ENCODE measurements at regions not wholly inside any gene's neighbourhood (a gene's known extent, or its start where the extent isn't known, plus 50 kb on each side); places are given as distances from the start of the nearest gene placed in this dataset.
"Not testable (repeated sequence)": the region's sequence is repeated elsewhere in the genome, so short reads cannot be mapped to it uniquely, and the experiment has no call there.

DNA sequence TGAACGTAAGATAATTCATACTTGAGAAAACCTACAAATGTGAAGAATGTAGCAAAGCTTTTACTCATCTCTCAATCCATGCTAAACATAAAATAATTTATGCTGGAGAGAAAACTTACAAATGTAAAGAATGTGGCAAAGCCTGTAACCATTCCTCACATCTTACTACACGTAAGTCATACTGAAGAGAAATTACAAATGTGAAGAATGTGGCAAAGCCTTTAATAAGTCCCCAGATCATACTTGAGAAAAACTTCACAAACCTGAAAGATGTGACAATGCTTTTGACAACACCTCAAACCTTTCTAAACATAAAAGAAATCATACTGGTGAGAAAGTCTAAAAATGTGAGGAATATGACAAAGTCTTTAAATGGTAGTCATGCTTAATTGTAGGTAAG lies 89.4 kb downstream of the ZNF675 start:
- ATAC-seq (ENCODE audit: low read depth) (no peak), DNase-seq (ENCODE audit: low spot score in 2 of 2) (no peak)
- H3K27ac Mint-ChIP-seq: no peak overlapping the region
- no peaks in the 10 kb centered on the region for H3K36me3 Mint-ChIP-seq
- no peak overlapping the region for H3K4me3 Mint-ChIP-seq
- H3K9me3 Mint-ChIP-seq: peaks cover 7% of the 10 kb centered on the region
- H3K4me1 Mint-ChIP-seq: no peaks in the 10 kb centered on the region
- H3K27me3 Mint-ChIP-seq: no peaks in the 10 kb centered on the region

DNA sequence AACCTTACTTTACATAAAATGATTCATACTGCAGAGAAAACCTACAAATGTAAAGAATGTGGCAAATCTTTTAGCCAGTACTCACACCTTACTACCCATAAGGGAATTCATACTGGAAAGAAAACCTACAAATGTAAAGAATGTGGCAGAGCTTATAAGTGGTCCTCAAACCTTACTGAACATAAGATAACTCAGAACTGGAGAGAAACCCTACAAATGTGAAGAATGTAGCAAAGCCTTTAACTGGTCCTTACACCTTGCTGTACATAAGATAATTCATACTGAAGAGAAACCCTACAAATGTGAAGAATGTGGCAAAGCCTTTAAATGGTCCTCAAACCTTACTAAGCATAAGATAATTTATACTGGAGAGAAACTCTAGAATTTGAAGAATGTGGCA lies 90.1 kb downstream of the ZNF675 start:
- ATAC-seq (ENCODE audit: low read depth) (no peak), DNase-seq (ENCODE audit: low spot score in 2 of 2) (no peak)
- no peaks in the 10 kb centered on the region for H3K4me1 Mint-ChIP-seq
- H3K27me3 Mint-ChIP-seq: no peaks in the 10 kb centered on the region
- no peak overlapping the region for H3K27ac Mint-ChIP-seq
- no peak overlapping the region for H3K4me3 Mint-ChIP-seq
- no peaks in the 10 kb centered on the region for H3K36me3 Mint-ChIP-seq
- peaks cover 8% of the 10 kb centered on the region for H3K9me3 Mint-ChIP-seq

DNA sequence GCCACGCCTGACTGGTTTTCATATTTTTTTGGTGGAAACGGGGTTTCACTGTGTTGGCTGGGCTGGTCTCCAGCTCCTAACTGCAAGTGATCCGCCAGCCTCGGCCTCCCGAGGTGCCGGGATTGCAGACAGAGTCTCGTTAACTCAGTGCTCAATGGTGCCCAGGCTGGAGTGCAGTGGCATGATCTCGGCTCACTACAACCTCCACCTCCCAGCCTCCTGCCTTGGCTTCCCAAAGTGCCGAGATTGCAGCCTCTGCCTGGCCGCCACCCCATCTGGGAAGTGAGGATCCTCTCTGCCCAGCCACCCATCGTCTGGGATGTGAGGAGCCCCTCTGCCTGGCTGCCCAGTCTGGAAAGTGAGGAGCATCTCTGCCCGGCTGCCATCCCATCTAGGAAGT lies 92.7 kb downstream of the ZNF675 start:
- ATAC-seq (ENCODE audit: low read depth); DNase-seq (ENCODE audit: low spot score in 2 of 2); H3K36me3 Mint-ChIP-seq; H3K4me3 Mint-ChIP-seq; H3K27ac Mint-ChIP-seq; H3K4me1 Mint-ChIP-seq; H3K27me3 Mint-ChIP-seq: not testable (repeated sequence)
- peaks cover 12% of the 10 kb centered on the region for H3K9me3 Mint-ChIP-seq

DNA sequence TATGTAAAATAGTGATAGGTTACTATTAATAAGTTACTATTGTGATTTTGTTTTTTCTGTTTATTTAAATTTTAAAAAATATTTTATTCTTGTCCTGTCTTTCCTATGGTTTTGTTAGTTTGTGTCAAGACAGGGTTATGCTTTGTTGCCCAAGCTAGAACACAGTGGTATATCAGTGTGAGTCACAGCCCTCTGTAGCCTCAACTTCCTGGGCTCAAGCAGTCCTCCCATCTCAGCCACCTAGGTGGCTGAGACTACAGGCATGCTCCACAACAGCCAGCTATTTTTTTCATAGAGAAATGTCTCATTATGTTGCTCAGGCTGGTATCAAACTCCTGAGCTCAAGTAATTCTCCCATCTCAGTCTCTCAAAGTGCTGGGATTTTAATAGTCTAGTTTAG lies 99.5 kb downstream of the ZNF675 start:
- H3K27me3 Mint-ChIP-seq: peaks cover 1% of the 10 kb centered on the region
- H3K9me3 Mint-ChIP-seq: peaks cover 10% of the 10 kb centered on the region
- no peak overlapping the region for H3K4me3 Mint-ChIP-seq

DNA sequence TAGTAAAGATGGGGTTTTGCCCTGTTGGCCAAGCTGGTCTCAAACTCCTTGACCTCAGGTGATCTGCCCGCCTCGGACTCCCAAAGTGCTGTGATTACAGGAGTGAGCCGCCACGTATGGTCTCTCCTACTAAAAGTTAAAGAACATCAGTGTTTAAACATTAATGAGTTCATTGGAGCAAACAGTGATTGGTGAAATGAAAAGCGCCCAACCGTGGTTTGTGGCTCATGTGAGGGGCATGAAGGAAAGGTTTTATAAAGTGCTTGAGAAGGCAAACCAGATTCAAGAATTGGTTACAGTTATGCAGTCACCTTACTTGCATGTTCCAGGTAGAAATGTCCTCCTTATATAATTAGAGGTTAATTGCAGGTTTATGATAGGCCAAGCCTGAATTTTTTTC lies 109.5 kb downstream of the ZNF675 start:
- Mint-ChIP-seq H3K36me3 (no peaks in the 10 kb centered on the region), H3K9me3 (peaks cover 8% of the 10 kb centered on the region), H3K4me3 (no peak overlapping the region), H3K27ac (no peak overlapping the region), H3K27me3 (no peaks in the 10 kb centered on the region), H3K4me1 (no peaks in the 10 kb centered on the region)
- DNase-seq (ENCODE audit: low spot score in 2 of 2) (no peak), ATAC-seq (ENCODE audit: low read depth) (no peak)

More for the DNA sequence above, 99.5 kb downstream of the ZNF675 start:
- DNase-seq (ENCODE audit: low spot score in 2 of 2) (no peak), ATAC-seq (ENCODE audit: low read depth) (no peak)
- Mint-ChIP-seq H3K4me1 (no peaks in the 10 kb centered on the region), H3K27ac (no peak overlapping the region), H3K36me3 (peaks cover 2% of the 10 kb centered on the region)

DNA sequence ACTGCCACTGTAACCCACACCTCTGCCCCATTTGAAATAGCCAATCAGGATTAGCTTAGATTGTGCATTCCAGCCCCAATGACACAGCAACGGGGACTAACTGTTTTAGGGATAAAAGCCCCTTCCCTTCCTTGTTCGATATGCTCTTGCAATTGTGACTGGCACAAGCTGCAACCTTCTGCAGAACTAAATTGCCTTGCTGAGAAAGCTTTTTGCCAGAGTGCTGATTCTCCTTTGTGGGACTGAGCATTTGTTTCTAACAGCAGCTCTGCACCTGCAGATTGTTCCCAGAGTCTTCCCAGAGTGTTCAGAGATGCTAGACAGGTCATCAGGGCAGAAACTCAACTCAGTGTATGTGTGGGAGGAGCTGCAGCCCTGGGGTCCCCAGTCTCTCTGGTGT lies 115.8 kb downstream of the ZNF675 start:
- H3K4me1 Mint-ChIP-seq: no peaks in the 10 kb centered on the region
- no peak for ATAC-seq (ENCODE audit: low read depth)
- peaks cover 20% of the 10 kb centered on the region for H3K9me3 Mint-ChIP-seq

DNA sequence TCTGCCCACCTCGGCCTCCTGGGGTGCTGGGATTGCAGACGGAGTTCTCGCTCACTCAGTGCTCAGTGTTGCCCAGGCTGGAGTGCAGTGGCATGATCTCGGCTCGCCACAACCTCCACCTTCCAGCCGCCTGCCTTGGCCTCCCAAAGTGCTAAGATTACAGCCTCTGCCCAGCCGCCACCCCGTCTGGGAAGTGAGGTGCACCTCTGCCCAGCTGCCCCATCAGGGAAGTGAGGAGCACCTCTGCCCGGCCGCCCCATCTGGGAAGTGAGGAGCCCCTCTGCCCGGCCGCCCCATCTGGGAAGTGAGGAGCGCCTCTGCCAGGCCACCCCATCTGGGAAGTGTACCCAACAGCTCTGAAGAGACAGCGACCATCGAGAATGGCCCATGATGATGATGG lies 118.9 kb downstream of the ZNF675 start:
- peaks cover 21% of the 10 kb centered on the region for H3K9me3 Mint-ChIP-seq
- not testable (repeated sequence) for H3K36me3 Mint-ChIP-seq; H3K4me1 Mint-ChIP-seq; DNase-seq (ENCODE audit: low spot score in 2 of 2); ATAC-seq (ENCODE audit: low read depth); H3K27me3 Mint-ChIP-seq; H3K27ac Mint-ChIP-seq; H3K4me3 Mint-ChIP-seq

More for the DNA sequence above, 115.8 kb downstream of the ZNF675 start:
- no peak overlapping the region for H3K4me3 Mint-ChIP-seq
- H3K27me3 Mint-ChIP-seq: no peaks in the 10 kb centered on the region
- no peak for DNase-seq (ENCODE audit: low spot score in 2 of 2)
- no peak overlapping the region for H3K27ac Mint-ChIP-seq
- peaks cover 8% of the 10 kb centered on the region for H3K36me3 Mint-ChIP-seq

DNA sequence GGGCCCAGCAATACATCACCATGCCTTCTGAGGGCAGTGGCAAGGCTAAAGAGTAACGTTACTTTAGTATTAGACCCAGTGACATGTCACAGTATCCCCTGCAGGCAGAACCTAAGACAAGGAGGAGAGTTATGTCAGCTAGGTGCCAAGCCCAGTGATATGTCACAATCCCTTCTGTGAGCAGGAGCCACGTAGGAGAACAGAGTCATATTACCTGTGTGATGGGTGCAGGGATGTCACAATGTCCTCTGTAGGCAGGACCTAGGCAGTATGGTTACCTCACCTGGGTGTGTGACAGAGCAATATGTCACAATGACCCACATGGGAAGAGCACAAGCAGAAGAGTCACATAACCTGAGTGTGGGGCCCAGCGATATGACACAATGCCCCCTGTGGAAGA lies 121.8 kb downstream of the ZNF675 start:
- H3K4me3 Mint-ChIP-seq: no peak overlapping the region
- no peak for ATAC-seq (ENCODE audit: low read depth)
- no peak overlapping the region for H3K27ac Mint-ChIP-seq
- H3K9me3 Mint-ChIP-seq: peaks cover 11% of the 10 kb centered on the region
- peaks cover 3% of the 10 kb centered on the region for H3K36me3 Mint-ChIP-seq
- no peak for DNase-seq (ENCODE audit: low spot score in 2 of 2)
- no peaks in the 10 kb centered on the region for H3K27me3 Mint-ChIP-seq
- no peaks in the 10 kb centered on the region for H3K4me1 Mint-ChIP-seq

DNA sequence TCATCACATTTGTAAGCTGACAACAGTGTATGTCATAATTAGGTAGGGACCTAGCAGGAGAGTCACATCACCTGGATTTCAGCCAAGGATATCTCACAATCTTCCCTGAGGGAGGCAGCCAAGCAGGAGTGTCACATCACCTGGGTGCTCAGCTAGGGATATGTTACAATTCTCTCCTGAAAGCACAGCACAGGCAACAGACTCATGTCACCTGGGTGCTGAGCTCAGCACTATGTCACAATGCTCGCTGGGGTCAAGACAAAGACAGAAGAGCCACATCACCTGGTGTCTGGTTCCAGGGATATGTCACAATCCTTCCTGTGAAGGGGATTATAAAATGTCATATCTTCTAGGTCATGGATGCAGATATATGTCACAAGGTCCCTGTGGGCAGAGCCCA lies 123.7 kb downstream of the ZNF675 start:
- Mint-ChIP-seq H3K27me3 (no peaks in the 10 kb centered on the region), H3K4me3 (no peak overlapping the region), H3K27ac (no peak overlapping the region), H3K36me3 (no peaks in the 10 kb centered on the region), H3K4me1 (no peaks in the 10 kb centered on the region), H3K9me3 (peaks cover 11% of the 10 kb centered on the region)
- DNase-seq (ENCODE audit: low spot score in 2 of 2) (no peak), ATAC-seq (ENCODE audit: low read depth) (no peak)

DNA sequence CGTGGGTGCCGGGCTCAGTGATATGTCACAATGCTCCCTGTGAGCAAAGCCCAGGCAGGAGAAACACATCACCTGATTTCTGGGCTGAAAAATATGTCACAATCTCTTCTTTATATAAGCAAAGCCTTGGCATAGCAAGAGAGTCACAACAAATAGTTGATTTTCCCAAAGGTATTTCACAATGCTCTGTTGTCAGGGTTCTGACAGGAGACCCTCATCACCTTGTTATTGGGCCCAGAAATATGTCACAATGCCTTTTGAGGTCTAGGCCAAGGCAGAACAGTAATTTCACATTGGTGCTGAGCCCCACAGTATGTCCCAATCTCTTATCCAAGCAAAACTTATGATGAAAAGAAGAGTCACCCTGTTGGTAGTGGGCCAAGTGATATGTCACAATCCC lies 125.7 kb downstream of the ZNF675 start:
- Mint-ChIP-seq H3K27ac (no peak overlapping the region), H3K4me3 (no peak overlapping the region), H3K9me3 (peaks cover 8% of the 10 kb centered on the region)

DNA sequence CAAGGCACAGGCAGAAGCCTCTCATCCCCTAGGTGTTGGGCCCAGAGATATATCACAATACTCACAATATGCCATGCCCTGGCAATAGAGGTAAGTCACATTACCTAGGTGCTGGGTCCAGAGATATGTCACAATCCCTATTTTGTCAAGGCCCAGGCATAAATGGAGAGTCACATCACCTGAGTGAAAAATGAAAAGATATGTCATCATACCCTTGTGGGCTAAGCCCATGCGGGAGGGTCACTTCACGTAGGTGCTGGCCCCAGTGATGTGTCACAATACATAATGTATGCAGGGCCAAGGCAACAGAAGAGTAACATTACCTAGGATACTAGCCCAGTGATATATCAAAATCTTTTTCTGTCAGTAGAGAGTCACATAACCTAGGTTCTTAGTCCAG lies 127.0 kb downstream of the ZNF675 start:
- H3K9me3 Mint-ChIP-seq: peaks cover 6% of the 10 kb centered on the region
- no peaks in the 10 kb centered on the region for H3K27me3 Mint-ChIP-seq
- no peaks in the 10 kb centered on the region for H3K4me1 Mint-ChIP-seq
- H3K36me3 Mint-ChIP-seq: no peaks in the 10 kb centered on the region
- ATAC-seq (ENCODE audit: low read depth) (no peak), DNase-seq (ENCODE audit: low spot score in 2 of 2) (no peak)
- no peak overlapping the region for H3K27ac Mint-ChIP-seq
- no peak overlapping the region for H3K4me3 Mint-ChIP-seq

More for the DNA sequence above, 125.7 kb downstream of the ZNF675 start:
- no peaks in the 10 kb centered on the region for H3K27me3 Mint-ChIP-seq
- no peaks in the 10 kb centered on the region for H3K4me1 Mint-ChIP-seq
- no peaks in the 10 kb centered on the region for H3K36me3 Mint-ChIP-seq
- ATAC-seq (ENCODE audit: low read depth): no peak
- no peak for DNase-seq (ENCODE audit: low spot score in 2 of 2)

DNA sequence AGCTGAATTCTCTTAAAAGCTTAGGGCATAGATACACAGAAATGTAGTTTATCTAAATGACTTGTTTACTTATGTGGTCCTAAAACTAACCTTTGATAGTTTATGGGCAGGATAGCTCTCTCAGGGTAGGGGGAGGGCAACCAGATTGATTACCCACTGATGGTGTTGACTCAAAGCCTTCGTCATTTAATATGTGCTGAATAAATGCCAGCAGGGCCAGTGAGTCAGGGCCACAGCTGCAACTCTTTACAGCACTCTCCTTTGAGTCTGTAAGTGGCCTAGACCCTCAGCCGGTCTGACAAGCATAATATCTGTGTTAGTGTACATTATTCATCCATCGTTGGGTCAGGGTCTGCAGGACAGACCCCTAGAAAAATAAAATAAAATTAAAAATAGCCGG lies 128.5 kb downstream of the ZNF675 start:
- no peak overlapping the region for H3K27ac Mint-ChIP-seq
- H3K9me3 Mint-ChIP-seq: peaks cover 4% of the 10 kb centered on the region
- H3K36me3 Mint-ChIP-seq: no peaks in the 10 kb centered on the region
- ATAC-seq (ENCODE audit: low read depth): no peak
- DNase-seq (ENCODE audit: low spot score in 2 of 2): no peak
- no peaks in the 10 kb centered on the region for H3K27me3 Mint-ChIP-seq
- no peaks in the 10 kb centered on the region for H3K4me1 Mint-ChIP-seq
- no peak overlapping the region for H3K4me3 Mint-ChIP-seq

DNA sequence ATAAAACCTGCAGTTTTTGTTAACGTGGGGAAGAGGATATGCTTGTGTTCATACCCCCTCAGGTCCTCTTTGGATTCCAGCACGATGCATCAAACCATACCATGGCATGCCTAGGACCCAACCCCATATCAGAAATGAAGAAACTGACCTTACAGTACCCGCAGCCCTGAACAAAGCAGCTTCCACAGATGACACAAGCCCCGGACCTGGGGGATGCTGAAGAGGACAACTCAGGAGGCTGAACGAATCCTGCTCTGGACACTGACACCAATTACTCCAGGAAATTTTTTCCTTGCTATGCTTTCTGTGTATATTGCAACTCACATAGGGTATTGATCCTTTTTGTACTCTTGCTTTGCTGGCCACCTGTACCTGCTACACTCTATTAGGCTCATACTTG lies 129.6 kb downstream of the ZNF675 start:
- H3K4me3 Mint-ChIP-seq: no peak overlapping the region
- no peak for ATAC-seq (ENCODE audit: low read depth)
- peaks cover 4% of the 10 kb centered on the region for H3K9me3 Mint-ChIP-seq
- H3K27me3 Mint-ChIP-seq: no peaks in the 10 kb centered on the region
- H3K36me3 Mint-ChIP-seq: no peaks in the 10 kb centered on the region
- H3K27ac Mint-ChIP-seq: no peak overlapping the region
- DNase-seq (ENCODE audit: low spot score in 2 of 2): no peak
- no peaks in the 10 kb centered on the region for H3K4me1 Mint-ChIP-seq

DNA sequence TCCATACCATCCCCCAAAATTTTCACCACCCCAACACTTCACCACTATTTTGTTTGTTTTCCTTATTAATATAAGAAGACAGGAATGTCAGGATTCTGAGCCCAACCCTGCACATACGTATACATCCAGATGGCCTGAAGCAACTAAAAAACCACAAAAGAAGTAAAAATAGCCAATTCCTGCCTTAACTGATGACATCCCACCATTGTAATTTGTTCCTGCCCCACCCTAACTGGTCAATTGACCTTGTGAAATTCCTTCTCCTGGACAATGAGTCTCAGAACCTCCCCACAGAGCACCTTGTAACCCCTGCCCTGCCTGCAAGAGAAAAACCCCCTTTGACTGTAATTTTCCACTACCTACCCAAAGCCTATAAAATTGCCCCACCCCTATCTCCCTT lies 132.5 kb downstream of the ZNF675 start:
- no peak for ATAC-seq (ENCODE audit: low read depth)

DNA sequence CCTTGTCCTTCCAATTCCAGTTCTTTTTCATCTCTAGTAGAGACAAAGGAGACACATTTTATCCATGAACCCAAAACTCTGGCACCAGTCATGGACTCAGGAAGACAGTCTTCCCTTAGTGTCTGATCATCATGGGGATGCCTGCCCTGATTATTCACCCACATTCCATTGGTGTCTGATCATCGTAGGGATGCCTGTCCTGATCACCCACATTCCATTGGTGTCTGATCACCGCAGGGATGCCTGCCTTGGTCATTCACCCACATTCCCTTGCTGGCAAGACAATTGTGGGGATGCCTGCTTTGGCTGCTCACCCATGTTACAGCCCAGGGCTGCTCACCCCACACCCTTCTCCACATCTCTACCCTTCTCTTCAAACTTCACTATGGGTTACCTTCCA lies 136.9 kb downstream of the ZNF675 start:
- not testable (repeated sequence) for ATAC-seq (ENCODE audit: low read depth); DNase-seq (ENCODE audit: low spot score in 2 of 2); H3K27me3 Mint-ChIP-seq; H3K36me3 Mint-ChIP-seq; H3K27ac Mint-ChIP-seq; H3K4me3 Mint-ChIP-seq; H3K4me1 Mint-ChIP-seq
- H3K9me3 Mint-ChIP-seq: peaks cover 11% of the 10 kb centered on the region

More for the DNA sequence above, 132.5 kb downstream of the ZNF675 start:
- no peaks in the 10 kb centered on the region for H3K4me1 Mint-ChIP-seq
- H3K27ac Mint-ChIP-seq: no peak overlapping the region
- H3K9me3 Mint-ChIP-seq: peaks cover 12% of the 10 kb centered on the region
- no peak overlapping the region for H3K4me3 Mint-ChIP-seq
- no peak for DNase-seq (ENCODE audit: low spot score in 2 of 2)
- H3K36me3 Mint-ChIP-seq: no peaks in the 10 kb centered on the region
- H3K27me3 Mint-ChIP-seq: no peaks in the 10 kb centered on the region

All from memory B cell (primary cell).